Stimulated activated CD4-positive, alpha-beta T cell treated with anti-CD3 and anti-CD28 coated beads, Interleukin-4, amount 100 ng/mL, for 48 hours (primary cell): ENCODE measurements at regions not wholly inside any gene's neighbourhood (a gene's known extent, or its start where the extent isn't known, plus 50 kb on each side); places are given as distances from the start of the nearest gene placed in this dataset.
"Not testable (repeated sequence)": the region's sequence is repeated elsewhere in the genome, so short reads cannot be mapped to it uniquely, and the experiment has no call there.

ENCODE experiments used
- DNase-seq, 2 donors: peaks; one replicate each; pipeline ENCODE4 v3.0.0-alpha.2; 2020; ENCODE audit warnings: low read depth in 2 of 2

- no peak for DNase-seq
These were observed 146.4 kb upstream of the GALNT2 start for GRCh38 chr1:229920683-229921082.

- no peak for DNase-seq
These were observed 144.8 kb upstream of the GALNT2 start for GRCh38 chr1:229922249-229922648.

GRCh38 chr1:229924639-229925038 lies 142.4 kb upstream of the GALNT2 start:
- DNase-seq, result no peak

- DNase-seq, result no peak
These were observed 138.3 kb upstream of the GALNT2 start for GRCh38 chr1:229928767-229929166.

GRCh38 chr1:229931751-229932150 lies 135.3 kb upstream of the GALNT2 start:
- DNase-seq, result not testable (repeated sequence)

GRCh38 chr1:229935157-229935556 lies 131.9 kb upstream of the GALNT2 start:
- DNase-seq, result not testable (repeated sequence)

GRCh38 chr1:229938551-229938950 lies 128.5 kb upstream of the GALNT2 start:
- DNase-seq, result no peak

- DNase-seq, result no peak
These were observed 126.4 kb upstream of the GALNT2 start for GRCh38 chr1:229940684-229941083.

- DNase-seq, result no peak
These were observed 125.9 kb upstream of the GALNT2 start for GRCh38 chr1:229941160-229941559.

GRCh38 chr1:229941831-229942230 lies 125.2 kb upstream of the GALNT2 start:
- no peak for DNase-seq

GRCh38 chr1:229942501-229942900 lies 124.5 kb upstream of the GALNT2 start:
- DNase-seq, result no peak

GRCh38 chr1:229943148-229943714 lies 123.8 kb upstream of the GALNT2 start:
- DNase-seq, result no peak

- no peak for DNase-seq
These were observed 122.9 kb upstream of the GALNT2 start for GRCh38 chr1:229943988-229944743.

GRCh38 chr1:229945795-229946194 lies 121.2 kb upstream of the GALNT2 start:
- DNase-seq, result no peak

- no peak for DNase-seq
These were observed 119.1 kb upstream of the GALNT2 start for GRCh38 chr1:229947968-229948367.

- no peak for DNase-seq
These were observed 118.6 kb upstream of the GALNT2 start for GRCh38 chr1:229948438-229948837.

- DNase-seq, result no peak
These were observed 117.5 kb upstream of the GALNT2 start for GRCh38 chr1:229949500-229949899.

GRCh38 chr1:229950020-229950419 lies 117.0 kb upstream of the GALNT2 start:
- no peak for DNase-seq

GRCh38 chr1:229950908-229951307 lies 116.1 kb upstream of the GALNT2 start:
- DNase-seq, result no peak

GRCh38 chr1:229951856-229952534 lies 115.0 kb upstream of the GALNT2 start:
- no peak for DNase-seq

GRCh38 chr1:229952670-229953520 lies 114.1 kb upstream of the GALNT2 start:
- no peak for DNase-seq

GRCh38 chr1:229953736-229954326 lies 113.2 kb upstream of the GALNT2 start:
- no peak for DNase-seq
